ENCODE measurements at regions not wholly inside any gene's neighbourhood (a gene's known extent, or its start where the extent isn't known, plus 50 kb on each side); places are given as distances from the start of the nearest gene placed in this dataset.

- TF ChIP-seq CTCF (IDR thresholded peaks at IDR 0.05; ENCODE audit: low read depth, low read length): no peak
- no peak for DNase-seq (ENCODE audit: extremely low read depth, low read depth)
Measured at GRCh38 chr1:218049641-218050040, 235.5 kb upstream of the RRP15 start.

DNA sequence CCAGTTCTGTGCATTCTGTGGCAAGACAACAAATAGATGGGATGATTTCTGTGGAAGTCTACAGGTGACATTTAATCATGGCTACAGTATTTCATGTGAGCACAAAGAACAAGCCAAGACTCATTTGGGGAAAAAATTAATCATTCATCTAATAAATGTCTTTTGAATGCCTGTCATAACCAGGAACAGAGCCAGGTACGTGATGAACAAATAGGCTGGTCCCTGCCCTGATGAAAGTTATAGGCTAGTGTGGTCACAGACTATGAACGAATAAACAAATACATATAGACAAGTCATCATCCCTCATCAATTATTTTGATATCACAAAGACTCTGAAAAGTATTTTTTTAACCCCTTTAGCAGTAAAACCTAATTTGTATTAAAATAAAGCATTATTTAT, 226.4 kb upstream of the RRP15 start:
- no peak for DNase-seq (ENCODE audit: extremely low read depth, low read depth)
- TF ChIP-seq CTCF (IDR thresholded peaks at IDR 0.05; ENCODE audit: low read depth, low read length): no peak

- TF ChIP-seq CTCF (IDR thresholded peaks at IDR 0.05; ENCODE audit: low read depth, low read length): no peak
- DNase-seq (ENCODE audit: extremely low read depth, low read depth): no peak
Measured at GRCh38 chr1:218064426-218064825, 220.7 kb upstream of the RRP15 start.

DNA sequence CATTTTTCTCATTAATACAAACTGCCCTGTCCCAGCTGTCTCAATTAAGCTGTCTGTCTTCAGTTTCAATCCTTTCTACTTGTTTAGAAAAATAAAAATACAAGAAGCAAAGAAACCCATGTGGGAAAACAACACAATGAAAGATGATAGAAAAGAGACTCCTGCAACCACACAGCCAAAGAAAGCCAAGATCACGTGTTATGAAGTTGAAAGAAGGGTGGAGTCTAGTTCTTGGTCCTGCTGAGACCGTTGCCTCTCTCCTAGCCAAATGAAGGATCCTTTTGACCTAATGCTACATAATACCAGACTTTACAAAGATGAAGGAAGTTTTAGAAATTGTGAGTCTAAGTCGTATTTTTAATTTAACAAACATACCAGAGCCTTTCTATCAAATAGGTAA, 218.8 kb upstream of the RRP15 start:
- DNase-seq (ENCODE audit: extremely low read depth, low read depth): no peak
- no peak for TF ChIP-seq CTCF (IDR thresholded peaks at IDR 0.05; ENCODE audit: low read depth, low read length)

DNA sequence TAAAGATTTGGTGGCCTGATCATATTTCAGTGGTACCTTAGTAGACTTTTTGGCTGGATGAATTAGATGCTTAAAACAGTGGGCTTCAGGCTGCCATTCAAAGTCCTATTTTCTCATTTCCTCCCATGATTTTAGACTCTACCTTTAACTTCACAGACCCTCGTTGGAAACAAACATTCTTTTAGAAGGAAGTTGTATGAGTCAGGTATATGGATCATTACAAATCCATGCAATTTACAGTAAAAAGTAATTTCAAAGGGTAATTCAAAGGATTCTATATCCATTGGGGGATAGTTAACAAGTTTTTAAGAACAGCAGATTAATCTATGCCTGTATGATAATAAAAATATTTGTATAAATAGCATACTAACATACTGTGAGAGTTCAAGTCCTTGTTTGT, 216.9 kb upstream of the RRP15 start:
- DNase-seq (ENCODE audit: extremely low read depth, low read depth): no peak
- TF ChIP-seq CTCF (IDR thresholded peaks at IDR 0.05; ENCODE audit: low read depth, low read length): no peak

DNA sequence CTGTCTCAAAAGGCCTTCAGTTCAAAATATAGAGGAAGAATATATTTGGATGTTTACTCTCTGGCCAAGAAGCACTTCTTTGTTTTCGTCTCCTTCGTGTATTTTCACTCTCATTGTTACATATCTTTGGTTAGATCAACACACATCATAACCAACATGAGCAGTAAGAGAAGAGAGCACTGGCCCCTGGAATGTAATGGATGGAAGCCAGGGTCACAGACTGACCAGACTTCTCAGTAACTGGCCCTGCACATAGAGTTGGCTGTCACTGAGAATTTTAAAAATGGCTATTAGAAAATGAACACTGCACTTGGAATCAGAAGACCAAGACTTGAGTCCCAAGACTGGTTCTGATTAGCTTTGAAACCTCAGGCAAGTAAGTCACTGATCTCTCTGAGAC, 215.9 kb upstream of the RRP15 start:
- TF ChIP-seq CTCF (IDR thresholded peaks at IDR 0.05; ENCODE audit: low read depth, low read length): no peak
- no peak for DNase-seq (ENCODE audit: extremely low read depth, low read depth)

- no peak for TF ChIP-seq CTCF (IDR thresholded peaks at IDR 0.05; ENCODE audit: low read depth, low read length)
- DNase-seq (ENCODE audit: extremely low read depth, low read depth): no peak
Measured at GRCh38 chr1:218073062-218073461, 212.0 kb upstream of the RRP15 start.
